ENCODE measurements at regions not wholly inside any gene's neighbourhood (a gene's known extent, or its start where the extent isn't known, plus 50 kb on each side); places are given as distances from the start of the nearest gene placed in this dataset.

GRCh38 chr11:116503216-116504160, 269.3 kb downstream of the BUD13 start:
- no peak for DNase-seq (ENCODE audit: low read depth)
- no peak for TF ChIP-seq CTCF (conservative IDR thresholded peaks at IDR 0.05; ENCODE audit: low read depth, low read length)
- H3K4me3 ChIP-seq (ENCODE audit: low read length), result no peak overlapping the region

- no peak for TF ChIP-seq CTCF (conservative IDR thresholded peaks at IDR 0.05; ENCODE audit: low read depth, low read length)
- DNase-seq (ENCODE audit: low read depth), result no peak
- H3K4me3 ChIP-seq (ENCODE audit: low read length), result no peak overlapping the region
Observed at GRCh38 chr11:116502641-116503061, 270.1 kb downstream of the BUD13 start.

GRCh38 chr11:116501728-116502127, 271.1 kb downstream of the BUD13 start:
- DNase-seq (ENCODE audit: low read depth), result no peak
- no peak overlapping the region for H3K4me3 ChIP-seq (ENCODE audit: low read length)
- no peak for TF ChIP-seq CTCF (conservative IDR thresholded peaks at IDR 0.05; ENCODE audit: low read depth, low read length)

GRCh38 chr11:116500947-116501602, 271.7 kb downstream of the BUD13 start:
- TF ChIP-seq CTCF (conservative IDR thresholded peaks at IDR 0.05; ENCODE audit: low read depth, low read length), result no peak
- no peak overlapping the region for H3K4me3 ChIP-seq (ENCODE audit: low read length)
- no peak for DNase-seq (ENCODE audit: low read depth)

- no peak overlapping the region for H3K4me3 ChIP-seq (ENCODE audit: low read length)
- TF ChIP-seq CTCF (conservative IDR thresholded peaks at IDR 0.05; ENCODE audit: low read depth, low read length), result no peak
- no peak for DNase-seq (ENCODE audit: low read depth)
Observed at GRCh38 chr11:116500026-116500946, 272.5 kb downstream of the BUD13 start.

- peak; percentile 53 for TF ChIP-seq CTCF (conservative IDR thresholded peaks at IDR 0.05; ENCODE audit: low read depth, low read length)
- no peak overlapping the region for H3K4me3 ChIP-seq (ENCODE audit: low read length)
- DNase-seq (ENCODE audit: low read depth), result no peak
Observed at GRCh38 chr11:116499396-116500003, 273.3 kb downstream of the BUD13 start.

Measured in retinal pigment epithelial cell (primary cell).